Astrocyte of the cerebellum (primary cell): ENCODE measurements at regions not wholly inside any gene's neighbourhood (a gene's known extent, or its start where the extent isn't known, plus 50 kb on each side); places are given as distances from the start of the nearest gene placed in this dataset.

ENCODE experiments used
- DNase-seq: peaks from one replicate; pipeline ENCODE4 v3.0.0-alpha.2; 2011; ENCODE audit warnings: low read depth
- H3K4me3 ChIP-seq: 2 replicates; pipeline ENCODE4 v1.5.1; 2011; ENCODE audit warnings: mild to moderate bottlenecking, low read depth, low read length, moderate library complexity
- CTCF ChIP-seq: IDR thresholded peaks from 2 replicates; pipeline ENCODE4 v1.5.1; 2012; ENCODE audit warnings: low read length, low read depth, moderate library complexity, mild to moderate bottlenecking; ENCODE audit errors: missing control alignments
- in situ Hi-C: cut with HindIII; loops from 2 replicates; pipeline ENCODE4 v1.10.0; 2017; ENCODE audit warnings: low sequenced_read_pairs

GRCh38 chr6:147751232-147751631, 242.7 kb downstream of the SAMD5 start:
- in situ Hi-C loops: no loop called here
- no peak for DNase-seq
- H3K4me3 ChIP-seq: no peak overlapping the region
- TF ChIP-seq CTCF: no peak

- H3K4me3 ChIP-seq: no peak overlapping the region
- TF ChIP-seq CTCF: no peak
- no peak for DNase-seq
- in situ Hi-C loops: no loop called here
Measured at GRCh38 chr6:147752689-147753403, 244.4 kb downstream of the SAMD5 start.

GRCh38 chr6:147755999-147756398, 247.5 kb downstream of the SAMD5 start:
- DNase-seq: no peak
- no peak overlapping the region for H3K4me3 ChIP-seq
- no peak for TF ChIP-seq CTCF
- in situ Hi-C loops: no loop called here

- H3K4me3 ChIP-seq: no peak overlapping the region
- in situ Hi-C loops: no loop called here
- no peak for TF ChIP-seq CTCF
- DNase-seq: no peak
Measured at GRCh38 chr6:147756891-147757290, 248.4 kb downstream of the SAMD5 start.

GRCh38 chr6:147757291-147757690, 248.8 kb downstream of the SAMD5 start:
- in situ Hi-C loops: no loop called here
- no peak overlapping the region for H3K4me3 ChIP-seq
- DNase-seq: no peak
- no peak for TF ChIP-seq CTCF

GRCh38 chr6:147758303-147758702, 249.8 kb downstream of the SAMD5 start:
- no peak for DNase-seq
- no peak for TF ChIP-seq CTCF
- in situ Hi-C loops: no loop called here
- no peak overlapping the region for H3K4me3 ChIP-seq
